WTC11 (cell line): ENCODE measurements at regions not wholly inside any gene's neighbourhood (a gene's known extent, or its start where the extent isn't known, plus 50 kb on each side); places are given as distances from the start of the nearest gene placed in this dataset.

Source experiments
- ATF3 ChIP-seq: sonication (generic); formaldehyde crosslinking; conservative IDR thresholded peaks from 2 replicates; pipeline ENCODE4 v1.8.1; 2022; ENCODE audit warnings: mild to moderate bottlenecking, missing genetic modification reagents
- CREB1 ChIP-seq: sonication (generic); formaldehyde crosslinking; IDR thresholded peaks from 2 replicates; pipeline ENCODE4 v1.8.0; 2023; ENCODE audit warnings: mild to moderate bottlenecking, missing genetic modification reagents
- CREM ChIP-seq: sonication (generic); formaldehyde crosslinking; IDR thresholded peaks from 2 replicates; pipeline ENCODE4 v1.8.1; 2022; ENCODE audit warnings: mild to moderate bottlenecking, missing genetic modification reagents, moderate library complexity
- CTCF ChIP-seq: fragments of 200-600 bp; IDR thresholded peaks from 2 replicates; pipeline ENCODE4 v1.8.0; 2022; ENCODE audit warnings: antibody characterized with exemption
- ETV6 ChIP-seq: sonication (generic); formaldehyde crosslinking; IDR thresholded peaks from 2 replicates; pipeline ENCODE4 v1.8.1; 2022; ENCODE audit warnings: mild to moderate bottlenecking, missing genetic modification reagents
- FOXP4 ChIP-seq: sonication (generic); formaldehyde crosslinking; IDR thresholded peaks from 2 replicates; pipeline ENCODE4 v1.8.0; 2022; ENCODE audit warnings: mild to moderate bottlenecking, missing genetic modification reagents
- MAX ChIP-seq: sonication (generic); formaldehyde crosslinking; IDR thresholded peaks from 2 replicates; pipeline ENCODE4 v1.8.0; 2022; ENCODE audit warnings: mild to moderate bottlenecking, missing genetic modification reagents
- NFATC4 ChIP-seq: fragments of 250-450 bp; sonication (Bioruptor Pico); IDR thresholded peaks from 2 replicates; pipeline ENCODE4 v1.9.0; 2021; ENCODE audit warnings: mild to moderate bottlenecking
- NFE2L1 ChIP-seq: sonication (generic); formaldehyde crosslinking; IDR thresholded peaks from 2 replicates; pipeline ENCODE4 v1.8.1; 2023; ENCODE audit warnings: missing genetic modification reagents
- NFYB ChIP-seq: sonication (generic); formaldehyde crosslinking; conservative IDR thresholded peaks from 2 replicates; pipeline ENCODE4 v1.8.0; 2022; ENCODE audit warnings: low read depth, missing genetic modification reagents
- SP1 ChIP-seq: sonication (generic); formaldehyde crosslinking; conservative IDR thresholded peaks from 2 replicates; pipeline ENCODE4 v1.8.1; 2022; ENCODE audit warnings: missing genetic modification reagents
- TP53 ChIP-seq: sonication (generic); formaldehyde crosslinking; IDR thresholded peaks from 2 replicates; pipeline ENCODE4 v1.8.1; 2023; ENCODE audit warnings: mild to moderate bottlenecking, missing genetic modification reagents
- ZNF423 ChIP-seq: fragments of 250-450 bp; sonication (Bioruptor Pico); IDR thresholded peaks from 2 replicates; pipeline ENCODE4 v2.1.2; 2022; ENCODE audit warnings: mild to moderate bottlenecking, moderate library complexity
- ZNF512 ChIP-seq: sonication (generic); formaldehyde crosslinking; IDR thresholded peaks from 2 replicates; pipeline ENCODE4 v1.8.1; 2022; ENCODE audit warnings: missing genetic modification reagents, borderline replicate concordance

GRCh38 chr15:99906311-99906710, 173.1 kb upstream of the LYSMD4 start:
- TF ChIP-seq ATF3 (CRISPR knock-in tag) (no peak), CTCF (no peak), TP53 (CRISPR knock-in tag) (no peak), ETV6 (CRISPR knock-in tag) (no peak), MAX (CRISPR knock-in tag) (no peak), SP1 (no peak), FOXP4 (CRISPR knock-in tag) (no peak), NFE2L1 (CRISPR knock-in tag) (no peak), NFATC4 (CRISPR knock-in tag) (no peak), ZNF512 (CRISPR knock-in tag) (no peak), CREB1 (CRISPR knock-in tag) (no peak), ZNF423 (CRISPR knock-in tag) (no peak), CREM (CRISPR knock-in tag) (no peak), NFYB (CRISPR knock-in tag) (no peak)
